ENCODE measurements at regions not wholly inside any gene's neighbourhood (a gene's known extent, or its start where the extent isn't known, plus 50 kb on each side); places are given as distances from the start of the nearest gene placed in this dataset.
"Not testable (repeated sequence)": the region's sequence is repeated elsewhere in the genome, so short reads cannot be mapped to it uniquely, and the experiment has no call there.

GRCh38 chr6:82507112-82507511, 143.5 kb downstream of the TPBG start:
- H3K4me3 ChIP-seq, result no peak overlapping the region
- DNase-seq (ENCODE audit: low spot score in 2 of 2), result no peak
- no peak overlapping the region for H3K27ac ChIP-seq
- no peaks in the 10 kb centered on the region for H3K27me3 ChIP-seq
- no peak for TF ChIP-seq CTCF (IDR thresholded peaks at IDR 0.05)
- intact Hi-C loops (cut with DNase I), result no loop called here
- H3K4me1 ChIP-seq, result no peaks in the 10 kb centered on the region
- no peaks in the 10 kb centered on the region for H3K36me3 ChIP-seq
- no peaks in the 10 kb centered on the region for H3K9me3 ChIP-seq

- Histone ChIP-seq H3K27me3 (no peaks in the 10 kb centered on the region), H3K27ac (no peak overlapping the region), H3K4me3 (no peak overlapping the region), H3K9me3 (peaks cover 0 to 7% of the 10 kb centered on the region in 2 donors), H3K36me3 (no peaks in the 10 kb centered on the region), H3K4me1 (no peaks in the 10 kb centered on the region)
- DNase-seq (ENCODE audit: low spot score in 2 of 2), result no peak
- no peak for TF ChIP-seq CTCF (IDR thresholded peaks at IDR 0.05)
- intact Hi-C loops (cut with DNase I), result no loop called here
These were observed 147.9 kb downstream of the TPBG start for GRCh38 chr6:82511546-82511945.

GRCh38 chr6:82517896-82518295, 154.3 kb downstream of the TPBG start:
- H3K27me3 ChIP-seq; DNase-seq (ENCODE audit: low spot score in 2 of 2); H3K4me1 ChIP-seq; H3K4me3 ChIP-seq; intact Hi-C loops (cut with DNase I); H3K36me3 ChIP-seq; H3K27ac ChIP-seq: not testable (repeated sequence)
- H3K9me3 ChIP-seq, result peaks cover 0 to 10% of the 10 kb centered on the region in 2 donors

- Histone ChIP-seq H3K36me3 (no peaks in the 10 kb centered on the region), H3K27ac (no peak overlapping the region), H3K9me3 (peaks cover 0 to 4% of the 10 kb centered on the region in 2 donors), H3K4me1 (no peaks in the 10 kb centered on the region), H3K4me3 (no peak overlapping the region), H3K27me3 (no peaks in the 10 kb centered on the region)
- DNase-seq (ENCODE audit: low spot score in 2 of 2), result no peak
- intact Hi-C loops (cut with DNase I), result no loop called here
- no peak for TF ChIP-seq CTCF (IDR thresholded peaks at IDR 0.05)
These were observed 157.8 kb downstream of the TPBG start for GRCh38 chr6:82521369-82521768.

GRCh38 chr6:82521861-82522260, 158.2 kb downstream of the TPBG start:
- no peak for DNase-seq (ENCODE audit: low spot score in 2 of 2)
- Histone ChIP-seq H3K36me3 (no peaks in the 10 kb centered on the region), H3K27ac (no peak overlapping the region), H3K9me3 (peaks cover 0 to 2% of the 10 kb centered on the region in 2 donors), H3K4me3 (no peak overlapping the region), H3K4me1 (no peaks in the 10 kb centered on the region), H3K27me3 (no peaks in the 10 kb centered on the region)
- intact Hi-C loops (cut with DNase I), result no loop called here
- no peak for TF ChIP-seq CTCF (IDR thresholded peaks at IDR 0.05)

- no peak overlapping the region for H3K27ac ChIP-seq
- H3K9me3 ChIP-seq, result no peaks in the 10 kb centered on the region
- intact Hi-C loops (cut with DNase I), result no loop called here
- no peak for DNase-seq (ENCODE audit: low spot score in 2 of 2)
- no peak overlapping the region for H3K4me3 ChIP-seq
- no peaks in the 10 kb centered on the region for H3K4me1 ChIP-seq
- H3K27me3 ChIP-seq, result no peaks in the 10 kb centered on the region
- H3K36me3 ChIP-seq, result no peaks in the 10 kb centered on the region
- TF ChIP-seq CTCF (IDR thresholded peaks at IDR 0.05), result no peak
These were observed 160.4 kb downstream of the TPBG start for GRCh38 chr6:82524031-82524430.

Data from ascending aorta (tissue), 2 donors.